Anterior cingulate cortex (tissue), 58 donors: ENCODE measurements at regions not wholly inside any gene's neighbourhood (a gene's known extent, or its start where the extent isn't known, plus 50 kb on each side); places are given as distances from the start of the nearest gene placed in this dataset.

ENCODE experiments used
- DNase-seq, 58 donors: peaks; one replicate each; lab custom pipeline; 2025; lab: John Stamatoyannopoulos, UW

DNA sequence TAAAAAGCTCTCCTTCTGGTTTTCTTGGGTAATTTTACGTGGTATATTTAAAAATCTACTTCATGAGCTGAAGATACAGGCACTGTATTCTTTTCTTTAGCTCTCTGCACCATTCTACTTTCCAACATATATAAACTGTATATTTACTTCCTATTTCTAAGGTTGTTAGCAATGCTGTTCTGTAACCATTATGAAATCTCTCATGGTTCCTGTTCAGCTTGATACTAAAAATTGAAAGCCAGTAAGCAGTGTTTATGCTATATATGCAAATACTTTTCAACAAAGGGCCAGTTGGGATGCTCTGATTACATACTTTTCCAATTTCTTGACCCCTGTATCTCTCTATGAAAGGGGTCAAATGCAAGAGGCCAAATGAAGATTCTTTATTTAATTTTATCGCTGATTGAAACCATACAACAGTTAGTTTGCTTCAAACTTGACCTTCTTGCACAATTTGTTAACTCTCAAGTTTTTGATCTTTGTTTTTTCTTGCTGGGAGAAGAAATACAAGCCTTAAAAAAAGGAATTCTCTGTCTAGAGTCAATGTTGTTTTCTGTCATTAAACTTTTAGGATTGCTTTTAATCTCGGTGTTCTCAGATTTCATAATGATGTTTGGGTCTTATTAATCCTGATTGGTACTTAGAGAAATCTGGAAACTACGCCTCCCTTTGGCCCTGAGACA lies 223.2 kb downstream of the PRL start:
- no peak for DNase-seq

DNA sequence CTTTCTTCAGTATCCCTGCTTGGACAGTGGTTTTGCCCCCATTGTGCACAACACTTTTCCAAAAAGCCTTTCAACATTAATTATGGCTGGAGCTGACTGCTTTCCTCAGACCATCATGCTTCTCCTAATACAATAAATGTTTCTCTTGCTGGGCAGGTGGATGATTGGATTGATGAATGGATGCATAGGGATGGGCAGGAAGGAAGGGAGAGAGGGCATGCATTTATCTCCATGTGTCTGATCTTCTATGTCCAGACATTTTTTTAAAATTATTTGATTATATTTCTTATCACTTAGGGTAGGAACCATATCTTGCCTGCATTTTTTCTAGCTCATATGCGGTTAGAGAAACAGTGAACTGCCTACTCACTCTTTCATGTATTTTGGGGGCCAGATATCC lies 218.5 kb downstream of the PRL start:
- DNase-seq = no peak

DNA sequence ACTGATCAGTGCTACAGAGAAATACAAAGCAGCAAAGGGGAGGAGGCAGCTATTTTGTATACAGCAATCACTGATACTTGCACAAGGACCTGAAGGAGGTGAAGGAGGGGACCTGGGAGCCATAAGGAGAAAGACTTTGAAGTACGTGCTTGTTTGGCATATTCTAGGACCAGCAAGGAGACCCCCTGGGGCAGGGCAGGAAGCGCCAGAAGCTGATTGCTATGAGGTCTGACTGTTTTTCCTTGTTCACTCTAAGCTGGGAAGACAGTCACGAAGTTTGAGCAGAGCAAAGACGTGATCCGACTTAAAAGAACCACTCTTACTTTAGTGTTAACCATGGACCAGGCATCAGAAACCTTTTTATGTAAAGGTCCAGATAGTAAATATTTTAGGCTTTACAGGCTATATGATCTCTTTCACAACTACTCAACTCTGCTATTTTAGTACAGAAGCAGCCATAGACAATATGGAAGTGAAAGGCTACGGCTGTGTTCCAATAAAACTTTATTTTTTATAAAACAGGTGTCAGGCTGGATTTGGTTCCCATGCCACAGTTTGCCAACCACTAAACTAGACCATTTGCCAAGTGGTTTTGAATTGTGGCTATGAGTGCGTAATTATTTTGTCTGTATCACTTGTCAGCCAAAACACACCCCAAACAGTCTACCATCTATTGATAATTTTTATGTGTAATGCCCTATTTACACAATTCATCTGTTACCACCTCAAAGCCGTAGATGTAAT lies 217.9 kb downstream of the PRL start:
- no peak for DNase-seq

DNA sequence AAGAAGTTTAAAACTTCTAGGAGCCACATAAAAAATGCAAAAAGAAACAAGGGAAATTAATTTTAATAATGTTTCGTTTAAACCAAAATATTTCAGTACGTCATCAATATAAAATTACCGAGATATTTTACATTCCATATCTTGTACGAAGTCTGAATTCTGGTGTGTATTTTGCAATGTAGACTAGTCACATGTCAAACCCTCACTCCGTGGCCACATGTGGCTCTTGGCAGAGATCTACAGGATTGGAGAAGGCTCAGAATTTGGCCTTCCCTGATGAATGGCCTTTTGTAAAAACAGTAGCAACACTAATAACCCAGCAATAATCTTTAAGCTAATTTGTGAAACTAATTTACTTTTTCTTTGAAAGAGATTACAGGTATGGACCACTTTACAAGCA lies 217.1 kb downstream of the PRL start:
- DNase-seq = no peak

GRCh38 chr6:22081709-22082108 lies 215.1 kb downstream of the PRL start:
- no peak for DNase-seq

GRCh38 chr6:22082218-22082617 lies 214.6 kb downstream of the PRL start:
- no peak for DNase-seq

- DNase-seq = no peak
Observed at GRCh38 chr6:22083119-22083518, 213.7 kb downstream of the PRL start.

DNA sequence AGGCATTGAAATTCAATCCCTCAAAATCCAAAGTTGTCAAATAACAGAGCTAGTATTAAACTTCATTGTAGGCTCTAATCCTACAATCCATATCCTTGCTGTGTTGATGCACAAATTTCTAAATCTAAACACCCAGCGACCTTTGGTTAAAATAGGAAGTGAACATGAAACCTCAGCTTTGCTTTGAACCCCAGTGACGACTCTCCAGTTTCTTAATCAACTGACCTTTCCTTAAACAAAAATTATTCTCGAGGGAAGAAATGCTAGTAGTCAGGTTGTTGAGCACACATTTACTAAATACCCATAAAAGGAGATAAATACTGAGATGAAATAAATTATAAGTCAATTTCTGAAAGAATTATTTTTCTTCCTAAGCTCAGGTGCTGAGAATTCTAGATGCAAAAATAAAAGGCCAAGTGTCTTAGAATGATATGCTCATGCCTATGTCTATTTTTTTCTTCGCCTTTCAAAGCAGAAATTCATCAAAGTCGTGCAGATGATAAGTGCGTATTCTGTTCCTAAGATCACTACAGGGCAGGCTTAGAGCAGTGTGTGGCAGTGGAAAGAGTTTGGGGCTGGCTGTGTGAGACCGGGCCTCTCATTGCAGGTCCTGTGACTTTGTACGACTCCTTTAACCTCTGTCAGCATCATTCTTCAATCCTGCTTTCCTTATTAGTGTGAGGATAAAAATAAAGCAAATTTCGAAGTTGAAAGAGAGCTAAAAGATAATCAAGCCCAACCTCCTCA lies 208.7 kb downstream of the PRL start:
- DNase-seq = no peak

DNA sequence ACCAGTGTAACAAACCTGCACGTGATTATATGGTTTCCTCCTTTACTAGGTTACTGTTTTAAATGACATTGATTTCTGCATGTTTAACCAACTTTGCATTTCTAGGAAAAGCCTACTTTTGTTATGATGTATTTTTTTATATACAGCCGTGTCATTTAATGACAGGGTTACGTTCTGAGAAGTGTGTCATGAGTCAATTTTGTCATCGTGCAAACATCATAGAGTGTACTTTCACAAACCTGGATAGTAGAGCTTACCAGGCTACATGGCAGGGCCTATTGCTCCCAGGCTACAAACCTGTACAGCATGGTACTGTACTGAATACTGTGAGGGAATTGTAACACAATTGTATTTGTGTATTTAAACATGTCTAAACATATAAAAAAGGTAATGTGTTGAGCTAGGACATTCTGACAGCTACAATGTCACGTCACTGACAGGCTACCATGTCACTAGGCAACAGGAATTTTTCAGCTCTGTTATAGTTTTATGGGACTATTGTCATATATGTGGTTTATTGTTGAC lies 205.3 kb downstream of the PRL start:
- DNase-seq = no peak

DNA sequence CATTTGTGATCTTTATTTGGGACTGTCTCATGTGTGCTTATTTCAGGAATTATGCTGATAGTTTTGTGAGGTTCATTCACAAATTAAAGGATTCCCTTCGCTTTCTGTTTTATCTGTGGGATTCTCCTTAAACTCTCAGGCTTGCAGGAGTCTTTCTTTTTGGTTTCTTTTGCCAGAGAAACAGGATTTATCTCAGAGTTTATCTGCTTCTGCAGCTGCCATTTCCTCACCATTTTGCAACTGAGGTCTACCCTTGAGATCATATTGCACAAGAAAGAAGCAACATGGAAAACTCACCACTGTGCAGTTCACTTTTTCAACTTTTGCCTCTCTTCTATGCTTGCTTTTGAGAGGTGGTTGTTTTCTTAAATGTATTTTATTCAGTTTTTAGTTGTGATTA lies 201.0 kb downstream of the PRL start:
- DNase-seq = no peak

- no peak for DNase-seq
Observed at GRCh38 chr6:22098601-22099031, 198.2 kb downstream of the PRL start.

DNA sequence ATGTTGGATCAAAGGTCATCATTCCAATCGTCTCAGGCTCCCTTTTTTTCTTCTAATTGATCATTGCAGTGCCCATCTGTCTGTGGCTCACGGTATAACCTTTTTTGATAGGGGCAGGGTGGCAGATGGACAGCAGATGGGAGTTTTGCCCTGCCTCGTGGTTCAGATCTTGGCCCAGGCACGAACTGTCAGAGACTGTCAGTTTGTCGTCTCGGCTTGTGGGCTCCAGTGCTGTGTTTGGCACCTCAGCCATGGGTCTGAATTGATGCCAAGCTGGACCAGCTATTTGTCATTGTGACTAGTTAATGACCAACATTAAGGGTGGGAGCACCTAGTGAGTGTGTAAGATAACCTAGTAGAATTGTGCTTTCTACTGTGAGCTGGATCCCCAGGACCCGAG lies 197.6 kb downstream of the PRL start:
- no peak for DNase-seq

GRCh38 chr6:22099923-22100322 lies 196.9 kb downstream of the PRL start:
- no peak for DNase-seq

DNA sequence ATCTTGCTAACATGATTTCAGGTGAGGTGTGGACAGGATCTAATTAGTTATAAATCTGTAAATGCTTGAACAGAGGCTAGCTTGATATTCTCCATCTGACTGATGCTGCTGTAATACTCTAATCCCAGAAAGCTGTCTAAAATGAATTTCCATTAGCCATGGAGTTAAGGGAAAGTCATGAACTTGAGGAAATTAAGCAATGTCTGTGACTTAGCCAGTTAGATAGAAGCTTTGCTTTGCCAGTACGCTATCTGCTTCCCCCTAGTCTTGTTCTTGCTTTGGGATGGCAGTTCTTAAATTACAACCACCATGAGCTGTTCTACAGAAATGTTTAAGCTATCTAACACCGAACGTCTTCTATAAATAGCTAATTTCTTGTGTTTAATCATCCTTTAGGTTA lies 195.7 kb downstream of the PRL start:
- DNase-seq = no peak

DNA sequence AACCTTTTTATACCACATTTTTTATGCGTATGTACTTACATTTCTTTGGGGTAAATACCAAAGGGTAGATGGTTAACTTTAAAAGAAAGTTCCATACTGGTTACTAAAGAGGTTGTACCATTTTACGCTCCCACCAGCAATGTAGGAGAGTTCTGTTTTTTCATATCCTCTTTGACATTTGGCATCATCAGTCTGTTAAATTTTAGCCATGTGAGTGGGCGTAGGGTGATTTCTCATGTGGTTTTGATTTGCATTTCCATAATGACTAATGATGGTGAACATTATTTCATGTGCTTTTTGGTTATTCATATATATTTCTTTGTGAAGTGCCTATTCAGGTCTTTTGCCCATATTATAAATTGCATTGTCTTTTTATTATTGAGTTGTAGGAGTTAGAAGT lies 194.2 kb downstream of the PRL start:
- no peak for DNase-seq

DNA sequence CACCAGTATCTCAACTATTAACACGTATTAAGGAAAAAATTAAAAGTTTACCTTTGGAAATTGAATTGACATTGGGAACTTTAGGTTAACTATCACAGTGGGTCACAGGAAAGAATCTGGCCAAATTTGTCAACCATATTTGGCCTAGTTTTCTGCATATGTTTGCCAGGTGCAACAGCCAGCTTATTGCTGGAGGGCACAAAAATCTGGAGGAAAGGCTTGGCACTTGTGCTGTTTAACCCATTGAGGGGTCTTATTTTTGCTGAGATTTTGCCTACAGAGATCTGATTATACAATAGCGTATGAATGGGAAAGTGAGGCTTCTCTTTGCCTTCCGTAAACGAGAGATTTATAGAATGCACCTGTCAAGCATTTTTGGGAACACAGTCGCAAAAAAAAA lies 190.4 kb downstream of the PRL start:
- no peak for DNase-seq

DNA sequence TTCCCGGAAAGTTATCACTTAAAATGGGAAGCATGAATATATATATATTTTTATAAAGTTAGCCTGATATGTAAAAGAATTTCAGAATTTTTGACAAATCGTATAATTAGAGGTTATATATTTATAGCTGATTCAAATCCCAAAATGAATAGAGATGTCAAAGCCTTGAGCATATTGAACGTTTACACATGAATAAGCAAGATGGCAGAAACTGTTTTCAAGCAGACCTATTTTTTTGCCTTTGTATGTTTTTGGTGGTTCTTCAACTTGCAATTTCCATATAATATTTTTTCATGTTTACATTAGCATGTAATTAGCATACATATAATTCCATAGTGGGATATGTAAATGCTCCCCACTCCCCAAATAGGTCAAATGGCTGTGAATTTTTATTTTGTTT lies 189.9 kb downstream of the PRL start:
- no peak for DNase-seq

- DNase-seq = no peak
Observed at GRCh38 chr6:22108199-22108598, 188.6 kb downstream of the PRL start.

DNA sequence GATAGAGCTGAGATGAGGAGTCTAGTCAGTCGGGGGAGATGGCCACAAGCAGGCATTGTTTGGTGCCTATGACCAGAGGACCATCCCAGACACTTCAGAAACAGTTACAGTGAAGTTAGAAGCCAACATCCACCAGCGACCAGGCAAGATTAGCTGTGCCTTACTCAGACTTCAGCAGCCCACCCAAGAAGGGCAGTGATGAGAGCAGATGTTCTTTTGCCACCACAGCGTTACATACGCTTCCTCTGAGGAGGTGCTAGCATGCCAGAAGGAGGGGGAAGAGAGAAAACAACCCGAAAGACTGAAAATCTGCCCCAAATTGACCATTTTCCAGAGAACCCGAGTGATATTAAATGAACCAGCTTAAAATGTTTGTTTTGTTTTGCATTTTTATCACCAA lies 186.8 kb downstream of the PRL start:
- no peak for DNase-seq

GRCh38 chr6:22112461-22112860 lies 184.4 kb downstream of the PRL start:
- DNase-seq = no peak

DNA sequence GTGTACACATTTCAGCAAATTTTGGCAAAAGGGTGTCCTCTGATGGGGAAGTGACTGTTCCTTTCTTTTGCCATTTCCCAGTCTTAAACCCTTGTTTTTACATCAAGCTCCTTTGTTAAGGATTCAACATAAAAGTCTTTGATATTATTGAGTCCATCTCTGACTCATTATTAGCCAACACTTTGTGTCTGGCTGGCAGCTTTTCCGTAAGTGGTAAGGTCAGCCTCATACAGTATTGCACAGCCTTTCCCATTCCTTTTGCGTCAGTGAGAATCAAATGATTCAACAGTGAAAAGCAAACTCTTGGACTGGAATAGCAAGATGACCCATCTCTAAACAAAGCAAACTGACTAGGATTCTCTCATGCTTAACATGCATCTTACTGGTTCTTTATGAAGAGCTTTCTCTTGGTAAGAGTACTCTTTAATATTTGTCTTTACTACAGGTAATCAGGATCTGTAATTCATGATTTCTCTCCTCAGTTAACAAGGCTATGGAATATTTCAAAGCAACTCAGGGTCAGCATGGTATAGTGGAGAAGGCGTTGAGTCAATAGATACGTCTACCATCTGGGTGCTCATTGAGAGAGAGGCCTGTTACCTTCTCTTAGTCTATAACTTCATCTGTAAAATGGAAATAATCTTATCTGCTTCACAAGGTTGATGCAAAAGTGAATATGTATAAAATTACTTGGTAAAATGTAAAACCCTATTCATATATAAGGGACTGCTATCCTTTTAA lies 183.6 kb downstream of the PRL start:
- no peak for DNase-seq
